GM10248 (cell line): ENCODE measurements at regions not wholly inside any gene's neighbourhood (a gene's known extent, or its start where the extent isn't known, plus 50 kb on each side); places are given as distances from the start of the nearest gene placed in this dataset.

Experiments
- CTCF ChIA-PET: fragments of 300-600 bp; sonication (Branson Sonifier 250); formaldehyde crosslinking; extraction: SDS; loops from one replicate; lab custom pipeline; 2021; ENCODE audit warnings: antibody characterized with exemption; lab: Yijun Ruan, JAX
- POLR2A ChIA-PET: fragments of 350-650 bp; sonication (Branson Sonifier 250); formaldehyde crosslinking; extraction: SDS; loops from one replicate; lab custom pipeline; 2020; ENCODE audit warnings: antibody characterized with exemption; lab: Yijun Ruan, JAX
- DNase-seq: peaks from one replicate; pipeline ENCODE4 v3.0.0; 2012; ENCODE audit errors: extremely low spot score
- TF ChIP-seq, protein P1 (sequence below): IDR thresholded peaks from 2 replicates; pipeline ENCODE4 v1.5.1; 2012; ENCODE audit warnings: mild to moderate bottlenecking, low read depth; ENCODE audit errors: extremely low read depth, missing control alignments, control extremely low read depth

DNA sequence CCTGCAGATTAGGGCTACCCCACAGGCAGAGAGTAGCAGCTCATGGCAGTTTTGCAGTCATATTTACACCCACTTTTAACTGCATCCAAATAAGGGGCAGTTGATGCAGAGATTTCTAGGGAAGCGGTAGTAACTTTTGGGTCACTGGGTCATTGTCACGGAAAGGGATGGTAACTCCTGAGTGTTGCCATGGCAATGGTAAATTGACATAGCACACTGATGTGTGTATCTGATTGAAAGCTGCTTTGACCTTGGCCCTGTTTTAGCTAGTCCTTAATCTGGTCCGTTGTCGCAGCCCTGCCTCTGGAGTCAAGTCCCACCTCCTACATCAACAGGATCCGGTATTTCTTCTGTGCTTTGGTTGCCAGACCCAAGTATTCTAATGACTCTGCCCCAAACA lies 199.1 kb upstream of the TCF21 start:
- DNase-seq = no peak
- TF ChIP-seq, protein P1, sequence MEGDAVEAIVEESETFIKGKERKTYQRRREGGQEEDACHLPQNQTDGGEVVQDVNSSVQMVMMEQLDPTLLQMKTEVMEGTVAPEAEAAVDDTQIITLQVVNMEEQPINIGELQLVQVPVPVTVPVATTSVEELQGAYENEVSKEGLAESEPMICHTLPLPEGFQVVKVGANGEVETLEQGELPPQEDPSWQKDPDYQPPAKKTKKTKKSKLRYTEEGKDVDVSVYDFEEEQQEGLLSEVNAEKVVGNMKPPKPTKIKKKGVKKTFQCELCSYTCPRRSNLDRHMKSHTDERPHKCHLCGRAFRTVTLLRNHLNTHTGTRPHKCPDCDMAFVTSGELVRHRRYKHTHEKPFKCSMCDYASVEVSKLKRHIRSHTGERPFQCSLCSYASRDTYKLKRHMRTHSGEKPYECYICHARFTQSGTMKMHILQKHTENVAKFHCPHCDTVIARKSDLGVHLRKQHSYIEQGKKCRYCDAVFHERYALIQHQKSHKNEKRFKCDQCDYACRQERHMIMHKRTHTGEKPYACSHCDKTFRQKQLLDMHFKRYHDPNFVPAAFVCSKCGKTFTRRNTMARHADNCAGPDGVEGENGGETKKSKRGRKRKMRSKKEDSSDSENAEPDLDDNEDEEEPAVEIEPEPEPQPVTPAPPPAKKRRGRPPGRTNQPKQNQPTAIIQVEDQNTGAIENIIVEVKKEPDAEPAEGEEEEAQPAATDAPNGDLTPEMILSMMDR = no peak
- POLR2A ChIA-PET = no interaction called here
- CTCF ChIA-PET = no interaction called here

DNA sequence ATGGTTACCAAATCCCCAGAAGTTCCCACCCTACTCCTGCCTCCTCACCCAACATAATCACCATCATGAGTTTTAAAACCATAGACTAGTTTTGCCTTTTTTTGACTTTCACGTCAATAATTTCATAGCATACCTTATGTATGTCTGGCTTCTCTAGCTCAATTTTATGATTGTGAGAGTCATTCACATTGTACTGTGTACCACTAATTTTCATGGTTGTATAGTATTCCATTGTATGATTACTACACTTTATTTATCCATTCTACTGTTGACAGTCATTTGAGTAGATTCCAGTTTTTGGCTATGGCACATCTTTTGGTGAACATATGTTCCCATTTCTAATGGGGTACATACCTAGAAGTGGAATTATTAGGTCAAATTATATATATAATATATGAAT lies 195.3 kb upstream of the TCF21 start:
- POLR2A ChIA-PET = no interaction called here
- CTCF ChIA-PET = interaction anchor here (1.5 kb wide), 1 partner anchor 9 kb away, joined by 3 read pairs; no protein-coding TSS in a partner anchor
- TF ChIP-seq, protein P1 = no peak
- no peak for DNase-seq

DNA sequence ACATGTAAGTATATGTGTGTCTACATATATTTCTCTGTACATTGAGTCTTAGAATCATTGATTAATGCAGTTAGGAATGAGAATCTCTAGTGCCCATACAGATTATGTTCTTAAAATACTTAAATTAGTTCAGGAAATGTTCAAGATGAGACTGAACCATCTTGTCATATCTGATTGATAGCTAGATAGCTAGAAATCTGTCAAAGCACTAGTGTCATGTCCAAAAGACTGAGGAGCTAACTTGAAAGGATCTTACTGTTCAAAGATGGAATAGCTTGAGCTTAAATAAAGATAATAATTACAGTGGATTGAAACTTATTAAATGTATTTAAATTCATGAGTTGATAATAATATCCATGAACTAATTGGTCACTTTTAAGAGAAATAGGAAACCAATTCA lies 191.7 kb upstream of the TCF21 start:
- DNase-seq = no peak
- ChIA-PET CTCF (interaction anchor here (1.3 kb wide), 1 partner anchor 16 kb away, joined by 5 read pairs; no protein-coding TSS in a partner anchor), POLR2A (no interaction called here)
- TF ChIP-seq, protein P1 = no peak

DNA sequence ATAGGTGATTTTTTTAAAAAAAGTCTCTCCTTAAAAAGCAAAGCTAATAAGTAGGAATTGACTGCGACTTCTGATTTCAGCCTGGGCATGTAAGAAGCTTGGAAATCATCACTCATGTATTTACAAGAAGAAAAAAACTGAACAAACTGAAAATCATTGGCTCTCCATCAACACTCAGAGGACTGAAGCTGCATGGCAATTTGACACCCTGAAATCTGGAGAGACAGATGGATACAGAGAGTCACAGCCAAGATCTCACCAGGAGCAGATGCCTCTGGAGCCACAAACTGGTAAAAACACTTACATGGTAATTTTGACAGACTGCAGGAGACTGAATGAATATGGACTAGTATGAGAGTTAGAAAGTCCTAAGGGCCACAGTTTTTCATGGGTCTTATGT lies 191.2 kb upstream of the TCF21 start:
- TF ChIP-seq, protein P1 = no peak
- ChIA-PET POLR2A (no interaction called here), CTCF (interaction anchor here (1.3 kb wide), 1 partner anchor 16 kb away, joined by 5 read pairs; no protein-coding TSS in a partner anchor)
- no peak for DNase-seq

DNA sequence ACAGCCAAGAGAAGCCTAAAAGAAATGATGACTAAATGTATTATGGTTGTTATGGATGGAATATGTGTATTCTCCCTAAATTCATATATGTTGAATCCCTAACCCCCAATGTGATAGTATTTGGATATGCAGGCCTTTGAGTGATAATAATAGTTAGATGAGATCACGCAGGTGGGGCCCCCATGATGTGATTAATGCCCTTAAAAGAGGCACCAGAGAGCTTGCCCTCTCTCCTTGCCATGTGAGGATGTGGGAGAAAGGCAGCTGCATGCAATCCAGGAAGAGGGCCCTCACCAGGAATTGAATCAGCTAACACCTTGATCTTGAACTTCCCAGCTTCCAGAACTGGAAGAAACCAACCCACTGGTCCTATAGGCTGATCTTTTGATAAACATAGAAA lies 190.6 kb upstream of the TCF21 start:
- ChIA-PET POLR2A (no interaction called here), CTCF (interaction anchor here (0.9 kb wide), 1 partner anchor 9 kb away, joined by 3 read pairs; no protein-coding TSS in a partner anchor)
- DNase-seq = no peak
- TF ChIP-seq, protein P1 = no peak

DNA sequence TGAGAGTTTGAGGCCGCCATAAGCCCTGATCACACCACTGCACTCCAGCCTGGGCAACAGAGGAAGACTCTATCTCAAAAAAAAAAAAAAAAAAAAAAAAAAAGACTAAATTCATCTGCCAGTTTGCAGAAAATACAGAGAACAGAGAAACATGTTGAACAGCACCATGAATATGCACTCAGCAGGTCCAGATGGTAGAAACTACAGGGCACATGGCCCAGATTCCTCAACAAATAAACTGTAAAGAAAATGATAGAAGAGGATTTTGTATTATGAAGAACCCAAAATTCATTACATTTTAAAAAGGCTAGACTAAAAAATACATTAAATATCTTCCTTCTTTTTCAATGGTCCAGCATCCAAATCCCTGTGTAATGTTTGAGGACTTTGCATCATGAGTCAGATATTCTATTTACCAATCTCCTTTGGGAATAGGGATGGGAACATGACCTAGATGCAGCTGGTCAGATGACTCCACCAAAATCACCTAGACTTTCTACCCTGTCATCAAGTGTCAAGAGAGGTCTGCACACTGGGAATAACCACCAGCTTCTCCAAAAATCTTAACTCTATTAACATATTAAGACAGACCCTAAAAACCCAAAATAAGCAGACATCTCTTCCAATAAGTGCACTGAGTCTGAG lies 189.1 kb upstream of the TCF21 start:
- POLR2A ChIA-PET = no interaction called here
- CTCF ChIA-PET = no interaction called here
- no peak for DNase-seq
- TF ChIP-seq, protein P1 = no peak
